ENCODE measurements at regions not wholly inside any gene's neighbourhood (a gene's known extent, or its start where the extent isn't known, plus 50 kb on each side); places are given as distances from the start of the nearest gene placed in this dataset.
A peak's percentile ranks its signal among the peaks of the same experiment; 100 is the strongest.

DNA sequence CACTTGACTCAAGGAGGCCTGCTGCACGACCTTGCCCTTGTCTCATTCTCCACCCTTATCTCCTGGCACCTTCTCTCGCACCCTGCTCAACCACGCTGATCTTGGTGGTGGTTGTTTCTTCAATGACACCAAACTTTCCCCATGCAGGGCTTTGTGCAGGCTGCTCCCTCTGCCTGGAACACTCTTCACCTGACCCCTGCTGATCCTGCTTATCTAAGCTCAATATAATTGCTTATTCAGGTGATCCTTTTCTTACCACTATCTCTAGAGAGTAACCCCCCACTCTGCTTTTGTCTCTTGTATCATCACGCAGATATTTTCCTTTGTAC is 604.4 kb downstream of the BUD13 start:
- Histone ChIP-seq H2BK12ac (ENCODE audit: low read length) (no peak overlapping the region), H2AK5ac (ENCODE audit: low read depth, low read length) (no peak overlapping the region), H3K79me1 (ENCODE audit: low read depth, low read length) (no peaks in the 10 kb centered on the region), H4K91ac (ENCODE audit: low read depth, low read length, poor library complexity) (no peak overlapping the region), H3K27me3 (ENCODE audit: control insufficient read depth in 3 of 3, insufficient read depth in 3 of 3, low read depth in 1 of 3, low read length in 3 of 3) (no peaks in the 10 kb centered on the region), H2AFZ (ENCODE audit: low read length) (no peak overlapping the region), H2BK15ac (ENCODE audit: low read length) (peak overlapping the region; percentile 80), H3K4me2 (ENCODE audit: insufficient read depth, low read length, poor library complexity, severe bottlenecking) (no peak overlapping the region), H2BK120ac (ENCODE audit: low read depth, low read length) (no peak overlapping the region), H3K14ac (ENCODE audit: low read length) (no peak overlapping the region), H3K4me3 (ENCODE audit: low read length in 2 of 2) (no peak overlapping the region), H4K8ac (ENCODE audit: low read depth, low read length) (no peak overlapping the region), H3K36me3 (replicated peaks in 1 of 2; ENCODE audit: control insufficient read depth in 2 of 2, insufficient read depth in 2 of 2, low read length in 2 of 2) (no peaks in the 10 kb centered on the region), H3K4me1 (ENCODE audit: control insufficient read depth in 2 of 2, insufficient read depth in 1 of 2, low read depth in 1 of 2, low read length in 2 of 2) (peaks cover 2 to 5% of the 10 kb centered on the region in 2 donors), H3K9me3 (replicated peaks in 1 of 2; ENCODE audit: control insufficient read depth in 2 of 2, insufficient read depth in 1 of 2, low read depth in 1 of 2, low read length in 2 of 2) (no peaks in the 10 kb centered on the region), H3K23ac (ENCODE audit: low read depth, low read length, poor library complexity) (no peak overlapping the region), H3K4ac (ENCODE audit: low read length) (no peak overlapping the region), H3K27ac (replicated peaks; ENCODE audit: low read length) (no peak overlapping the region), H2BK5ac (ENCODE audit: low read length) (no peak overlapping the region), H3K9ac (ENCODE audit: low read depth, low read length, poor library complexity) (no peak overlapping the region), H3K18ac (ENCODE audit: low read length) (no peak overlapping the region)
- no peak for DNase-seq (ENCODE audit: low spot score)
- WGBS, 2 donors (ENCODE audit: extremely low coverage in 2 of 2, insufficient read length in 2 of 2, insufficient replicate concordance in 1 of 2) = no CpG with 5 or more reads among the region's 4 CpGs

DNA sequence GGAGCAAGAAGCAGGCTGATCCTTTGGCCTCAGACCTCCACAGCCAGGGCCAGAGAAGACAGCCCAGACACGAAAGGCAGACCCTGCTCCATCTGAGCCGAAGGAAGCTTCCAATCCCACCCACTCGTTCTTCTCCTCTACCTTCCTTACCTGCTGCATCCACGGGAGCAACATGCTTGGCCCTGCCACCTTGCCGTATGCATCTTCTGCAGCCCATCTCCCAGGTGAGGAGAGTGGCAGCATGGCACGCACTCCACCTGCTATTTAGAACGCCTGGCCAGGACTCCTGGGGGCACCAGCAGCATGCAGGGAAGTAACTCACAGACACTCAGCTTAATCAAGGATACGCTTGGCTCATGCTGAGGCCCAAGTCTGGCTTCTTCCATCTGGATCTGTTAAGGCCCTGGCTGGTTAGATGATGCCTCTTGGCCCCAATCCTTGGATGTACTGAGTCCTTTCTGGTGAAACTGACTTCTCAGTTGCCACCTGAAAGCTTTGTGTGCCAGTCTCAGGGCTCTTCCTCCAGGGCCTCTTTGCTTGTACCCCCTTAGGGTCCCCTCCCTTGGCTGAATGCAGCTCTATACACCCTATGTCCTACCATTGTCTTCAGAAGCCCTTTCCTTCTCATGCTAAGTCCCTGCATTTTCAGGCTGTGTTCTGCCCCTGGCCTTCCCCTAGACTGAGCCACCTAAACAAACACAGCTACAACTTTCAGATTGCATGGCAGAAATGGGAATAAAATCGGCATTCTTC is 604.9 kb downstream of the BUD13 start:
- Histone ChIP-seq H2BK15ac (ENCODE audit: low read length) (peak overlapping the region; percentile 80), H2AK5ac (ENCODE audit: low read depth, low read length) (peak overlapping the region; percentile 36), H2BK5ac (ENCODE audit: low read length) (no peak overlapping the region), H2BK120ac (ENCODE audit: low read depth, low read length) (no peak overlapping the region), H3K36me3 (replicated peaks in 1 of 2; ENCODE audit: control insufficient read depth in 2 of 2, insufficient read depth in 2 of 2, low read length in 2 of 2) (no peaks in the 10 kb centered on the region), H2BK12ac (ENCODE audit: low read length) (no peak overlapping the region), H3K4ac (ENCODE audit: low read length) (no peak overlapping the region), H3K18ac (ENCODE audit: low read length) (peak overlapping the region; percentile 64), H3K79me1 (ENCODE audit: low read depth, low read length) (no peaks in the 10 kb centered on the region), H3K9ac (ENCODE audit: low read depth, low read length, poor library complexity) (no peak overlapping the region), H4K8ac (ENCODE audit: low read depth, low read length) (peak overlapping the region; percentile 9), H3K14ac (ENCODE audit: low read length) (no peak overlapping the region), H3K9me3 (replicated peaks in 1 of 2; ENCODE audit: control insufficient read depth in 2 of 2, insufficient read depth in 1 of 2, low read depth in 1 of 2, low read length in 2 of 2) (no peaks in the 10 kb centered on the region), H3K4me1 (ENCODE audit: control insufficient read depth in 2 of 2, insufficient read depth in 1 of 2, low read depth in 1 of 2, low read length in 2 of 2) (peaks cover 5 to 11% of the 10 kb centered on the region in 2 donors), H4K91ac (ENCODE audit: low read depth, low read length, poor library complexity) (no peak overlapping the region), H3K4me3 (ENCODE audit: low read length in 2 of 2) (no peak overlapping the region), H2AFZ (ENCODE audit: low read length) (no peak overlapping the region), H3K27me3 (ENCODE audit: control insufficient read depth in 3 of 3, insufficient read depth in 3 of 3, low read depth in 1 of 3, low read length in 3 of 3) (no peaks in the 10 kb centered on the region), H3K27ac (replicated peaks; ENCODE audit: low read length) (no peak overlapping the region), H3K23ac (ENCODE audit: low read depth, low read length, poor library complexity) (peak overlapping the region; percentile 26), H3K4me2 (ENCODE audit: insufficient read depth, low read length, poor library complexity, severe bottlenecking) (no peak overlapping the region)
- DNase-seq (ENCODE audit: low spot score) = no peak
- no CpG with 5 or more reads among the region's 9 CpGs for WGBS, 2 donors (ENCODE audit: extremely low coverage in 2 of 2, insufficient read length in 2 of 2, insufficient replicate concordance in 1 of 2)

DNA sequence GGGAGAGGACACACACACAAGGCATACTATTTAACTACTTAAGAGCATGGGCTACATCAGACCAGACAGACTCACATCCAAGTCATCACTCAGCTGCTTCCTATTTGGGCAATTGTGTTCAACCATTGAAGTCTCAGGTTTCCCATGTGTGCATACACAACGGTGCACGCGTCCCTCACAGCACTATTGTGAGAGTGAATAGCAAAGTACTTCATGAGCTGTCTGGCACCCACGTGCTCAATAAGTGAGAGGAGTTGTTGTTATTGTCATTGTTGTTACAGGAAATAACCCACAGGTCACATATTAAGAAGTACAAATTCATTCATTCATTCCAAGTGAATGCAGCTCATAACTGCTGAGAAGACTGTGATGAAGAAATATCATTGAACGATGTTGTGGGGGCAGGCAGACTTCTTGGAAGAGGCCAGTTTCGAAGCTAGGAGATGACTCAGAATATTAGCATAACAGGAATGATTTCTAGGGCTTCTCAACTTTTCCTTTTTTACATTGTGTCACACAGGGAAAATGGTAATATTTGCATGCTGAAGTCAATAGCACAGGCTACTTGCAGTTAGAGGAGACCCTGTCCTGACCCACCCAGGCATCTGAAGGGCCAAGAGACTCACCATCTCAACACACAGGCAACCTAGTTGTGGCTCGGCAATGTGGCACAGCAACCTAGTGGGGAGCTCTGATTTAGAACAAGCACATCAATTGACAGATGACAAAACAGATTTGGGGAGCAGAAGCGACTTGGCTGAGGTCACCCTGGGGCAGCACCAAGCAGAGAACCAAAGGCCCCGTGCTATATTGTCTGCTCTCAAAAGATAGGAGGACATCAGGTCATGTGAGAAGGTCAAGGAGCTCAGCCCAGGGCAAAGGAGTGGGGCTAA is 606.0 kb downstream of the BUD13 start:
- no peak overlapping the region for H3K9ac ChIP-seq (ENCODE audit: low read depth, low read length, poor library complexity)
- no peak overlapping the region for H4K8ac ChIP-seq (ENCODE audit: low read depth, low read length)
- no peak overlapping the region for H3K4ac ChIP-seq (ENCODE audit: low read length)
- H2BK120ac ChIP-seq (ENCODE audit: low read depth, low read length) = no peak overlapping the region
- no peak overlapping the region for H2AK5ac ChIP-seq (ENCODE audit: low read depth, low read length)
- H3K4me2 ChIP-seq (ENCODE audit: insufficient read depth, low read length, poor library complexity, severe bottlenecking) = no peak overlapping the region
- H2BK15ac ChIP-seq (ENCODE audit: low read length) = no peak overlapping the region
- no peak overlapping the region for H3K4me3 ChIP-seq (ENCODE audit: low read length in 2 of 2)
- no peak overlapping the region for H2AFZ ChIP-seq (ENCODE audit: low read length)
- no peak overlapping the region for H3K14ac ChIP-seq (ENCODE audit: low read length)
- no peak overlapping the region for H4K91ac ChIP-seq (ENCODE audit: low read depth, low read length, poor library complexity)
- H3K27me3 ChIP-seq (ENCODE audit: control insufficient read depth in 3 of 3, insufficient read depth in 3 of 3, low read depth in 1 of 3, low read length in 3 of 3) = no peaks in the 10 kb centered on the region
- H3K9me3 ChIP-seq (replicated peaks in 1 of 2; ENCODE audit: control insufficient read depth in 2 of 2, insufficient read depth in 1 of 2, low read depth in 1 of 2, low read length in 2 of 2) = no peaks in the 10 kb centered on the region
- no peak overlapping the region for H3K27ac ChIP-seq (replicated peaks; ENCODE audit: low read length)
- H2BK12ac ChIP-seq (ENCODE audit: low read length) = no peak overlapping the region
- H3K79me1 ChIP-seq (ENCODE audit: low read depth, low read length) = no peaks in the 10 kb centered on the region
- H3K36me3 ChIP-seq (replicated peaks in 1 of 2; ENCODE audit: control insufficient read depth in 2 of 2, insufficient read depth in 2 of 2, low read length in 2 of 2) = no peaks in the 10 kb centered on the region
- no CpG with 5 or more reads among the region's 9 CpGs for WGBS, 2 donors (ENCODE audit: extremely low coverage in 2 of 2, insufficient read length in 2 of 2, insufficient replicate concordance in 1 of 2)
- DNase-seq (ENCODE audit: low spot score) = no peak
- H3K18ac ChIP-seq (ENCODE audit: low read length) = no peak overlapping the region
- peaks cover 11 to 20% of the 10 kb centered on the region in 2 donors for H3K4me1 ChIP-seq (ENCODE audit: control insufficient read depth in 2 of 2, insufficient read depth in 1 of 2, low read depth in 1 of 2, low read length in 2 of 2)
- H2BK5ac ChIP-seq (ENCODE audit: low read length) = no peak overlapping the region
- no peak overlapping the region for H3K23ac ChIP-seq (ENCODE audit: low read depth, low read length, poor library complexity)

DNA sequence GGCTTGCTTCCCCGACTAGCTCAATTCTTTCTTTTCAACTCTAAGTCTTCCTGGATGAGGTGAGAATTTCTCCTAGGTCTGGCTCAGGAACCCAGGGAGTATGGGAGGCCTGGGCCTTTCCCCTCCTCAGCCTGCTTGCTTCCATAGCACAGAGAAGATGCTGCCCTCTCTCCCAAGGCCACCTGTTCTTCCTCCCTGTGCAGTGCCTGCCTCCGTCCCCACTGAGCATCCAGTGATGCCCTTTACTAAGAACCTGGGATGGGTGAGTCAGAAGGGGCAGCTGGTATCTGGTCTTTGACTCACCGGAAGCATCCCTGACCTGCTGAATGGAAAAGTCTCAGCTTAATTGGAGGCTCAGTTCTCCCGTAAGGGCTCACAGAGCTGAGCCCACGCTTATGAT is 607.9 kb downstream of the BUD13 start:
- Histone ChIP-seq H3K4me3 (ENCODE audit: low read length in 2 of 2) (no peak overlapping the region), H3K14ac (ENCODE audit: low read length) (no peak overlapping the region), H2BK120ac (ENCODE audit: low read depth, low read length) (no peak overlapping the region), H3K79me1 (ENCODE audit: low read depth, low read length) (no peaks in the 10 kb centered on the region), H2AK5ac (ENCODE audit: low read depth, low read length) (no peak overlapping the region), H3K9ac (ENCODE audit: low read depth, low read length, poor library complexity) (no peak overlapping the region), H3K36me3 (replicated peaks in 1 of 2; ENCODE audit: control insufficient read depth in 2 of 2, insufficient read depth in 2 of 2, low read length in 2 of 2) (no peaks in the 10 kb centered on the region), H3K4me1 (ENCODE audit: control insufficient read depth in 2 of 2, insufficient read depth in 1 of 2, low read depth in 1 of 2, low read length in 2 of 2) (peaks cover 11 to 20% of the 10 kb centered on the region in 2 donors), H2BK5ac (ENCODE audit: low read length) (no peak overlapping the region), H3K4me2 (ENCODE audit: insufficient read depth, low read length, poor library complexity, severe bottlenecking) (no peak overlapping the region), H2AFZ (ENCODE audit: low read length) (no peak overlapping the region), H2BK12ac (ENCODE audit: low read length) (no peak overlapping the region), H3K23ac (ENCODE audit: low read depth, low read length, poor library complexity) (no peak overlapping the region), H3K18ac (ENCODE audit: low read length) (peak overlapping the region; percentile 49), H4K91ac (ENCODE audit: low read depth, low read length, poor library complexity) (no peak overlapping the region), H3K27ac (replicated peaks; ENCODE audit: low read length) (no peak overlapping the region), H2BK15ac (ENCODE audit: low read length) (no peak overlapping the region), H3K4ac (ENCODE audit: low read length) (no peak overlapping the region), H3K9me3 (replicated peaks in 1 of 2; ENCODE audit: control insufficient read depth in 2 of 2, insufficient read depth in 1 of 2, low read depth in 1 of 2, low read length in 2 of 2) (no peaks in the 10 kb centered on the region), H4K8ac (ENCODE audit: low read depth, low read length) (no peak overlapping the region), H3K27me3 (ENCODE audit: control insufficient read depth in 3 of 3, insufficient read depth in 3 of 3, low read depth in 1 of 3, low read length in 3 of 3) (no peaks in the 10 kb centered on the region)
- DNase-seq (ENCODE audit: low spot score) = no peak
- WGBS, 2 donors (ENCODE audit: extremely low coverage in 2 of 2, insufficient read length in 2 of 2, insufficient replicate concordance in 1 of 2) = no CpG with 5 or more reads among the region's 5 CpGs

Data from neuronal stem cell (in vitro differentiated cells).